PC-9 (cell line): ENCODE measurements at regions not wholly inside any gene's neighbourhood (a gene's known extent, or its start where the extent isn't known, plus 50 kb on each side); places are given as distances from the start of the nearest gene placed in this dataset.

ENCODE experiments used
- BruUV-seq: library from RNA; stranded (reverse); fragments of 400-500 nt; replicated peaks from 2 replicates; lab custom pipeline; 2021; lab: Mats Ljungman, UMichigan
- CTCF ChIA-PET: fragments of 300-600 bp; sonication (Branson Sonifier 250); formaldehyde crosslinking; loops from one replicate; lab custom pipeline; 2022; ENCODE audit warnings: antibody characterized with exemption; lab: Charles Lee
- POLR2A ChIA-PET: fragments of 300-600 bp; sonication (Branson Sonifier 250); formaldehyde crosslinking; loops from one replicate; lab custom pipeline; 2022; ENCODE audit warnings: antibody characterized with exemption; ENCODE audit not compliant: unreplicated experiment; lab: Charles Lee
- DNase-seq, 2 experiments: peaks; one replicate each; pipeline versions ENCODE4 v3.0.0 to v3.0.0-alpha.2; 2015 to 2022; ENCODE audit warnings: mixed read lengths in 1 of 2
- H2AFZ ChIP-seq: fragments of 200-600 bp; sonication (generic); 2 replicates; pipeline ENCODE4 v1.8.1; 2017; ENCODE audit warnings: antibody characterized with exemption
- H3F3A ChIP-seq: fragments of 200-600 bp; sonication (generic); 2 replicates; pipeline ENCODE4 v1.8.1; 2017; ENCODE audit warnings: antibody characterized with exemption, mild to moderate bottlenecking, low read depth; ENCODE audit not compliant: insufficient read depth
- H3K27ac ChIP-seq: fragments of 200-600 bp; sonication (generic); 2 replicates; pipeline ENCODE4 v1.6.1; 2016; ENCODE audit warnings: mixed run types
- H3K27me3 ChIP-seq: fragments of 200-600 bp; sonication (generic); 2 replicates; pipeline ENCODE4 v1.6.1; 2016; ENCODE audit warnings: low read depth, mixed run types; ENCODE audit not compliant: insufficient read depth
- H3K36me3 ChIP-seq: fragments of 200-600 bp; sonication (generic); 2 replicates; pipeline ENCODE4 v1.6.1; 2016; ENCODE audit warnings: low read depth, mixed run types
- H3K4me1 ChIP-seq: fragments of 200-600 bp; sonication (generic); replicated peaks from 2 replicates; pipeline ENCODE4 v1.6.1; 2016; ENCODE audit warnings: mixed run types; ENCODE audit not compliant: insufficient read depth
- H3K4me2 ChIP-seq: fragments of 200-600 bp; sonication (generic); 2 replicates; pipeline ENCODE4 v1.6.1; 2017; ENCODE audit warnings: mixed run types
- H3K4me3 ChIP-seq: fragments of 200-600 bp; sonication (generic); 2 replicates; pipeline ENCODE4 v1.6.1; 2016; ENCODE audit warnings: mixed run types
- H3K79me2 ChIP-seq: fragments of 200-600 bp; sonication (generic); 2 replicates; pipeline ENCODE4 v1.6.1; 2017; ENCODE audit warnings: low read depth, mixed run types
- H3K9me2 ChIP-seq: fragments of 200-600 bp; sonication (generic); 2 replicates; pipeline ENCODE4 v1.8.1; 2017; ENCODE audit warnings: mild to moderate bottlenecking; ENCODE audit not compliant: insufficient read depth
- H3K9me3 ChIP-seq: fragments of 200-600 bp; sonication (generic); 2 replicates; pipeline ENCODE4 v1.8.1; 2016; ENCODE audit warnings: low read depth; ENCODE audit not compliant: insufficient read depth
- H4K20me1 ChIP-seq: fragments of 200-600 bp; sonication (generic); 2 replicates; pipeline ENCODE4 v1.8.1; 2017; ENCODE audit not compliant: insufficient read depth
- CTCF ChIP-seq: fragments of 200-600 bp; sonication (generic); conservative IDR thresholded peaks from 2 replicates; pipeline ENCODE4 v1.6.1; 2017; ENCODE audit warnings: mixed run types, antibody characterized with exemption, mild to moderate bottlenecking, moderate library complexity
- EZH2 ChIP-seq: fragments of 200-600 bp; sonication (generic); IDR thresholded peaks from 2 replicates; pipeline ENCODE4 v1.8.0; 2017; ENCODE audit warnings: antibody characterized with exemption, low read depth
- intact Hi-C: fragments of 100-400 bp; cut with micrococcal nuclease; formaldehyde crosslinking; loops from one replicate; pipeline ENCODE4 v1.10.0; 2022; ENCODE audit not compliant: unreplicated experiment

GRCh38 chr4:63171341-63171740, 1237.9 kb downstream of the TECRL start:
- Histone ChIP-seq H3K4me2 (no peak overlapping the region), H3K27me3 (no peaks in the 10 kb centered on the region), H3K36me3 (no peaks in the 10 kb centered on the region), H3K4me1 (no peaks in the 10 kb centered on the region), H2AFZ (no peak overlapping the region), H3K79me2 (no peaks in the 10 kb centered on the region), H4K20me1 (no peaks in the 10 kb centered on the region), H3K4me3 (no peak overlapping the region), H3K27ac (no peak overlapping the region), H3K9me3 (no peaks in the 10 kb centered on the region), H3K9me2 (no peaks in the 10 kb centered on the region), H3F3A (no peaks in the 10 kb centered on the region)
- intact Hi-C loops, result no loop called here
- BruUV-seq, result no TSS peak
- no peak for TF ChIP-seq CTCF
- TF ChIP-seq EZH2, result no peak
- no peak for DNase-seq
- ChIA-PET CTCF (no interaction called here), POLR2A (no interaction called here)

- no peak overlapping the region for H3K4me2 ChIP-seq
- H3K4me3 ChIP-seq, result no peak overlapping the region
- no peak for TF ChIP-seq EZH2
- no peaks in the 10 kb centered on the region for H3K27me3 ChIP-seq
- ChIA-PET CTCF (no interaction called here), POLR2A (no interaction called here)
- H3K36me3 ChIP-seq, result no peaks in the 10 kb centered on the region
- H3K9me2 ChIP-seq, result no peaks in the 10 kb centered on the region
- no peaks in the 10 kb centered on the region for H4K20me1 ChIP-seq
- intact Hi-C loops, result no loop called here
- DNase-seq, result no peak
- no peaks in the 10 kb centered on the region for H3K9me3 ChIP-seq
- BruUV-seq, result no TSS peak
- H3K4me1 ChIP-seq, result no peaks in the 10 kb centered on the region
- H2AFZ ChIP-seq, result no peak overlapping the region
- no peak overlapping the region for H3K27ac ChIP-seq
- no peaks in the 10 kb centered on the region for H3F3A ChIP-seq
- H3K79me2 ChIP-seq, result no peaks in the 10 kb centered on the region
Observed at GRCh38 chr4:63170923-63171322, 1238.3 kb downstream of the TECRL start.

GRCh38 chr4:63169836-63170235, 1239.4 kb downstream of the TECRL start:
- Histone ChIP-seq H4K20me1 (no peaks in the 10 kb centered on the region), H3K9me3 (no peaks in the 10 kb centered on the region), H3K4me3 (no peak overlapping the region), H3F3A (no peaks in the 10 kb centered on the region), H3K27ac (no peak overlapping the region), H3K9me2 (no peaks in the 10 kb centered on the region), H3K4me2 (no peak overlapping the region), H2AFZ (no peak overlapping the region), H3K27me3 (no peaks in the 10 kb centered on the region), H3K79me2 (no peaks in the 10 kb centered on the region), H3K36me3 (no peaks in the 10 kb centered on the region), H3K4me1 (no peaks in the 10 kb centered on the region)
- CTCF ChIA-PET, result no interaction called here
- no peak for DNase-seq
- TF ChIP-seq CTCF (no peak), EZH2 (no peak)
- intact Hi-C loops, result no loop called here
- POLR2A ChIA-PET, result no interaction called here
- BruUV-seq, result no TSS peak

- no peaks in the 10 kb centered on the region for H3K27me3 ChIP-seq
- no peaks in the 10 kb centered on the region for H3K4me1 ChIP-seq
- H3K36me3 ChIP-seq, result no peaks in the 10 kb centered on the region
- H3F3A ChIP-seq, result no peaks in the 10 kb centered on the region
- no peak for TF ChIP-seq EZH2
- TF ChIP-seq CTCF, result no peak
- CTCF ChIA-PET, result no interaction called here
- H3K4me2 ChIP-seq, result no peak overlapping the region
- intact Hi-C loops, result no loop called here
- H3K27ac ChIP-seq, result no peak overlapping the region
- POLR2A ChIA-PET, result no interaction called here
- no peak overlapping the region for H3K4me3 ChIP-seq
- H4K20me1 ChIP-seq, result no peaks in the 10 kb centered on the region
- no TSS peak for BruUV-seq
- no peaks in the 10 kb centered on the region for H3K9me3 ChIP-seq
- H3K79me2 ChIP-seq, result no peaks in the 10 kb centered on the region
- H2AFZ ChIP-seq, result no peak overlapping the region
- no peak for DNase-seq
- H3K9me2 ChIP-seq, result no peaks in the 10 kb centered on the region
Observed at GRCh38 chr4:63155561-63155960, 1253.7 kb downstream of the TECRL start.
